ENCODE measurements at regions not wholly inside any gene's neighbourhood (a gene's known extent, or its start where the extent isn't known, plus 50 kb on each side); places are given as distances from the start of the nearest gene placed in this dataset.

- no peak for TF ChIP-seq CTCF (conservative IDR thresholded peaks at IDR 0.05; ENCODE audit: low read depth in 2 of 2)
- no peak for TF ChIP-seq EZH2 (IDR thresholded peaks at IDR 0.05; ENCODE audit: low read depth, unreplicated experiment)
- TF ChIP-seq ETS1 (IDR thresholded peaks at IDR 0.05) = no peak
- no peak for TF ChIP-seq EZH2phosphoT487 (IDR thresholded peaks at IDR 0.05; ENCODE audit: unreplicated experiment)
- no peak for TF ChIP-seq JUNB (IDR thresholded peaks at IDR 0.05; ENCODE audit: unreplicated experiment)
- no peak for TF ChIP-seq REST (IDR thresholded peaks at IDR 0.05; ENCODE audit: unreplicated experiment)
- no peak for TF ChIP-seq POLR2AphosphoS5 (IDR thresholded peaks at IDR 0.05; ENCODE audit: low read depth)
- TF ChIP-seq CREB1 (CRISPR knock-in tag; IDR thresholded peaks at IDR 0.05; ENCODE audit: low read depth) = no peak
- TF ChIP-seq ZNF331 (CRISPR knock-in tag; IDR thresholded peaks at IDR 0.05; ENCODE audit: low read depth) = no peak
Measured at GRCh38 chr13:82092312-82092711, 1751.4 kb upstream of the SPRY2 start.
